Posterior cingulate gyrus (tissue), 11 donors: ENCODE measurements at regions not wholly inside any gene's neighbourhood (a gene's known extent, or its start where the extent isn't known, plus 50 kb on each side); places are given as distances from the start of the nearest gene placed in this dataset.

Experiments used
- DNase-seq, 10 donors: peaks; one replicate each; pipeline versions ENCODE4 v3.0.0 to v3.0.0-alpha.2; 2020 to 2021; ENCODE audit warnings: mixed read lengths in 3 of 10
- intact Hi-C: fragments of 100-400 bp; cut with DNase I; formaldehyde crosslinking; loops from one replicate; pipeline ENCODE4 v1.15.1; 2023

DNA sequence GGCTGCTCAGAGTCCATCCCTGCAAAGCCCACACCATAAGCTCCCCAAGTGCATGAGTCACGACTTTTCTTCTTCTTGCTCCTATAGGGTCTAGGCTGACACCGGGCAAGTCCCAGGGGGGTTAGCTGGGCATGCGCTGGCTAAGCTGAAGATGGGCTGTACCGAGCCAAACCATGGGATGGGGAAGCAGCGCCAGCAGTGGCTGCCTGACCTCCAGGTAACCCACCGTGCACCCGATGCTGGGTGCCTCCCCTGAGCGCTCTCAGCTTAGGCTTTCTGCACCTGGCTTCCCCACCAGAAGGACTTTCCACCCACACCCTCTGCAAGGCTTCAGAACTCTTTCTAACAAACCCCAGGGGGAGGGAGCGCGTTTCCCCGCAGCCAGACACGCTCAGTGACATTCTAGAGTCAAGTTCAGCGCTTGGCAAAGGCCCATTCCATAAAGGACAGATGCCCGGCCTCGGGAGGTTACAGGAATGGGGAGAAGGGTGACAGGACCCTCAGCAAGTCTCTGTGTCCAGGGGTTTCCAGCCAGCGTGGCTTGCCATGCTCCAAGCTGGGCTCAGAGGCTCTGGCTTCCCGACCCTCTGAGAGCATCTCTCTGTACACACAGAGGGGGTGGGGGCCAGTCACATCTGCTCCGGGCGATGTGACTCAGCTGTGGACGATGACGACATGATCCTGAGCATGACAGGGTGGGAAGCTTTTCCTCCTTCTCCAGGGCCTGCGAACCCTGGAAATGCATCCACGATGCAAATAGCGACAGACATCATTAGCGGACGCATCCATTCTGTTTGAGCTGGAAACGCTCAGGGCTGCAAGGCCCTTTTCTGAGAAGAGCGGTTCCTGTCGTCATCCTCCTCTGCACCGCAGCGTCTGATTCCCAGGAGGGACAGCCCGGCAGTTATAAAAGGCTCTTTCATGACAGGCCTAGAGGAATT is 107.8 kb downstream of the SIK1 start:
- DNase-seq = peak in 6 of 10 donors; percentile 14 to 92 (median 52)
- intact Hi-C loops = no loop called here

DNA sequence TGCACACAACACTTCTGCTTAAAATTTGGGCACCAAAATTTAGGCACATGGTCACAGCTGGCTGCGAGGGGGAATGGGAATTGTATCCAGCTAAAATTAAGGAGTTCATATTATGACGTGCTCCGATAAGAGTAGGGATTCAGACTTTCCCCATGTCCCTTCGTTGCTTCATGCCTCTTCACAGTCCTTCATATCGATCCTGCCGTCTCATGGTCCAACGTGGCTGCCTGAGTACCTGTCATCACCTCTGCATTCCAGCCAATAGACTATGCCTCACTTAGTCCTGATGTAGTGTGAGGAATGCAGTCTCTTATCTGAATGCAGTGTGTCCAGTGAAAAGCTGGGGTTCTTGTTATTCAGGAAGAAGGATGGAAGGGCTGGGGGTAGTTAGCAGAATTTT is 108.6 kb downstream of the SIK1 start:
- intact Hi-C loops = no loop called here
- peak in 1 of 10 donors; percentile 13 for DNase-seq

DNA sequence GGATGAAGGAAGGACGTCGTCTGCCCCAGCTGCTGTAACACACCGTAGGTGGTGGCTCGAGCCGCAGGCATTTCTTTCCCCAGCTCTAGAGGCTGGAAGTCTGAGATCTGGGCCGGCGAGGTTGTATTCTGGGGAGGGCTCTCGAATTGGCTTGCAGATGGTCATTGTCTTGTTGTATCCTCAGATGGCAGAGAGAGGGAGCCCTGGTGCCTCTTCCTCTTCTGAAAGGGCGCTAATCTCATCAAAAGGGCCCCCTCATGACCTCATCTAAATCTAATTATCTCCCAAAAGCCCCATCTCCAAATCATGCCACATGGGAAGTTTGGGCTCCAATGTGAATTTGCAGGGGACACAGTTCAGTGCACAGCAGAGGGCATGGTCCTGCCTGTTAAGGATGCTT is 109.0 kb downstream of the SIK1 start:
- peak in 3 of 10 donors; percentile 16 to 63 (median 40) for DNase-seq
- intact Hi-C loops = no loop called here

DNA sequence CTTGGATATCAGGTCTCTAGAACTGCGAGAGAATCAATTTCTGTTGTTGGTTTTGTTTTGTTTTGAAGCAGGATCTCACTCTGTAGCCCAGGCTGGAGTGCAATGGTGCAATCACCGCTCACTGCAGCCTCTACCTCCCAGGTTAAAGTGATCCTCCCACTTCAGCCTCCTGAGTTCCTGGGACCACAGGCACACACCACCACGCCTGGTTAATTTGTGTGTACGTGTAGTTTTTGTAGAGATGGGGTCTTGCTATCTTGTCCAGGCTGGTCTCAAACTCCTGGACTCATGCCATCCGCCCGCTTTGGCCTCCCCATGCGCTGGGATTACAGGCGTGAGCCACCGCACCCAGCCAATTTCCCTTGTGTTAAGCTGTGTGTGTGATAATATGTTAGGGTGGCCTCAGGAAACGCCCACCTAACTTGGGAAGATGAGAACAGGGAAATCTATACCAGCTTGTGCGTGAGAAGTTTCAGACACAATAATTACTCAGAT is 109.6 kb downstream of the SIK1 start:
- DNase-seq = peak in 3 of 10 donors; percentile 50 to 62 (median 51)
- intact Hi-C loops = no loop called here

DNA sequence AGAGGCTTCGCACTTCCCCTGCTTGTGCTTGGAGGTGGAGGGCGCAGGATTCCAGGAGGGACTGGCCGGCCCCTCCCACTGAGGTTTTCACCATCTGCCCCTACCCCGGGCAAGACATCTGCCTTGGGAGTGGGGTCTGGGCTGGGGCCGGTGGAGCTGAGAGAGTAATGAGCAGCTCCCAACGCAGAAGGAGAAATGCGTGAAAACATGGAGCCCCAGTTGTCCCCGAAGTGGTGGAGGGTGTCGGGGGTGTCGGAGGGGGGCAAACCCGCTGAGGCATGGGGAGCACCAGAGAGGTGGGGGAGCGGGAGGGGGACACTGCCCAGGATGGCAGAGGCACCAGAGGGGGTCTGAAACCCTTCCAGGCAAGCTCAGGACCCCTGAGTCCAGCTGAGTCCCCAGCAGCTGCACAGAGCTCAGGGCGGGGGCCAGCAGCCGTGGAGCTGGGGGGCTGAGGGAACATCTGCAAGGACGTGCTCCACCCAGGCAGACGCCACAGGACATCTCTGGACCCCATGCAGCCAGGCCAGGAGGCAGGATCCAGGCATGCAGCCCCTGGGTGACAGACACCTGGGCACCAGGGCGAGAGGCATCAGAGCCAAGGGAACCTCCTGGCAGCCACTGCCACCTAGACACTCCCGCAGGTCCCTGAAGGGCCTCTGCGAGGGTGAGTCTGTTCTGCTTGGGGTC is 110.6 kb downstream of the SIK1 start:
- DNase-seq = peak in 4 of 10 donors; percentile 18 to 74 (median 62)

DNA sequence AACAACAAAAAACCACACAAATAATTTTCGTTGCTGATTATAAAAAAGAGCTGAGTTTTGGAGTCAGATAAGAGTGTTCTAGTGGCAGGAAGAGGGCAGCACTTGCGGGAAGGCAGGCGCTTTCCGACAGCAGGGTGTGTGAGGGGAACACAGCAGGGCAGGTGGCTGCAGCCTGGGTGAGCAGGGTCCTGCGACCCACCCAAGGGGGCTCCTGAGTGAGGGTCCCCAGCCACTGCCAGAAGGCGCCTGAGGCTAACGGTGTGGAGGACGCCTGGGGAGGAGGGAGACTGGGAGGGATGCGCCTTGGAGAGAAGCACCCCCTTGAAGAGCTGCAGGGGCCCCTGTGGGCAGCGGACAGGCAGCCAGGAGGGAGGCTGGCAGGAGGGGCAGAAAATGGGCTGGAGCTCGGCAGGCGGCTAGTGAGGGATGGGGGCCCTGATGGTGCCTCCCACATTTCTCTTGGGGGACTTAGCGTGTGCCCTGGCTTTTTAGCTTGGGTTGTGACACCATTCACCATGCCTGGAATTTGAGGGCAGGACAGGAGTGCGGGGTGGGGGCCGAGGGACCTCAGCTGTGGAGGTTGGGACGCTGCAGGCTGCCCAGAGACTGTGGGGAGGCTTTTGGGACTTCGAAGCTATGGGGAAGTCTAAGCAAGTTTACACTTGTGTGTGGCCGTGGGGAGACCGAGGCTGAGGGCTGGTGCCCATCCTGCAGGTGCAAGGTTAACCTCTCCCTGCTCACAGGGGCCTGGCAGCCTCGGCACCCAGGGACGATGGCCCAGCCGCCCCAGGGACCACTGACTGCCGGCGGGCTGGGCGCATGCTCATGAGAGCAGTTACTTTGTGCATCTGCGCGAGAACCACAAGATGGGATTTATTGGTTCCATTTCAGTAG is 111.4 kb downstream of the SIK1 start:
- peak in 4 of 10 donors; percentile 13 to 76 (median 62) for DNase-seq
- intact Hi-C loops = no loop called here

More for the DNA sequence above, 110.6 kb downstream of the SIK1 start:
- intact Hi-C loops = no loop called here

DNA sequence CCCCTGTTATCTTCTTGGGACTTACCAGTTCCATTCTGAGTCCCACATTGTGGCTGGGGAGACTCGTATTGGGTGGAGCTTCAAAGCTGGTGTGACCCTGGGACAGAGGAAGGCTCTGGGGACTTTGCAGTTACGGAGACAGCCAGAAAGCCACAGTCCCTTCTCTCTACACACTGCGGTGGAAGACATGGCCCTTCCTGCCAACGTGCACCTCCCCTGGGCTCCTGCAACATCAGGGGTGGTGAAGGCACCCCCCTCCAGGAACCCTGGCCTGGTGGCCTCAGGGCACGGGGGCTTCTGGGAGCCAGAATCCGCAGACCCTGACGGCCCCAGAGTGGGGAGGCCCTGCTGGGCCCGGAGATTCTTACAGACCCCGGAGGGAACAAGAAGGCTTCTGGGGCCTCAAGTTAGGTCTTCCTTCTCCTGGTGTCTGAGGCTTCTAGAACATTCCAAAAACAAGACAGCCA is 113.0 kb downstream of the SIK1 start:
- intact Hi-C loops = no loop called here
- DNase-seq = peak in 3 of 10 donors; percentile 39 to 78 (median 57)

DNA sequence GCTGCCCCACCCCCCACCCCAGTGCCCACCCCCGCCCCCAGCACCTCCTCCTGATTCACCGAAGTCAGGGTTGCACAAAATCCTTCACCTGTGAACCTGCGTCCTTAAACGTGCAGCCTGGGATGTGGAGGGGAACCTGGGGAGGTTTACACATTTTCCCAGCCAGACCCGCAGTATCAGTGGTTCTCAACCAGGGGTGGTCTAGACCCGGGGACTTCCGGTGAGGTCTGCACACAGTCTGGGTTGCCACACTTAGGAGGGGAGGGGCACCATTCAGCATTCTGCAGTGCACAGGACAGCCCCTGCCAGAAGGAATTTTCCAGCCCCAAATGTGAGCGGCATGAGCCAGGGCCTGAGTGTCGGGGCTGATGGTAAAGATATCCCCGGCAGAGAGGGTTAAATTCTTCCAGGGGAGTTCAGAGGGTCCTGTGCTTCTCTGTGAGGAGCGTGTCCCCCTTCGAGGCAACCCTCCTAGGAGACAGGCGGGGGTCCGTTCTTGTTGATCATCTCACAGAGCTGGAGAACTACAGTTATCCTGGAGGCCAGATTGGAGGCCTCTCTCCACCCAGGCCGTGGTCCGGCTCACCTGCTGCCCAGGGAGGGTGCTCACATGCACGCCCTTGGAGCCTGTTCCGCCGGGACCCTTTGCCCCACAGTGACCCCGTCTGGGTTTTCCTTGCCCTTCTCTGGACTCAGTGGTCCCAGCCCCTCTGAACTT is 113.6 kb downstream of the SIK1 start:
- DNase-seq = peak in 3 of 10 donors; percentile 44 to 70 (median 49)
- intact Hi-C loops = no loop called here

DNA sequence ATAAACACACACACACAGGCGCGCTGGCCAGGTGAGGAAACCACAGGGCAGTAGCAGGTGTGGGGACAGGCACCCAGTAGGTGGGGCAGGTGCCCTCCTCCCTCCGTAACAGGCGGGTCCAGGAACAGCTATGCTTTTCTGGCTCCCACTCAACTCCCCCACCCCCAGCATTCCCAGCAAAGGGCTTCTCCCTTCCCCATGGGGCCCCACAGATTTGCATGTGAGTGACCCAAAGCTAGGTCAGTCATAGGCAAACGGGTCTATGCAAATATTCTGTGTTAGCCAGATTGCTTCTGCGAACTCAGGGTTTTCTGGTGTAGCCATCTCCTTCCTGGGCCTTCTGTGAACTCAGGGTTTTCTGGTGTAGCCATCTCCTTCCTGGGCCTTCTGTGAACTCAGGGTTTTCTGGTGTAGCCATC is 114.2 kb downstream of the SIK1 start:
- intact Hi-C loops = no loop called here
- peak in 3 of 10 donors; percentile 27 to 62 (median 52) for DNase-seq

DNA sequence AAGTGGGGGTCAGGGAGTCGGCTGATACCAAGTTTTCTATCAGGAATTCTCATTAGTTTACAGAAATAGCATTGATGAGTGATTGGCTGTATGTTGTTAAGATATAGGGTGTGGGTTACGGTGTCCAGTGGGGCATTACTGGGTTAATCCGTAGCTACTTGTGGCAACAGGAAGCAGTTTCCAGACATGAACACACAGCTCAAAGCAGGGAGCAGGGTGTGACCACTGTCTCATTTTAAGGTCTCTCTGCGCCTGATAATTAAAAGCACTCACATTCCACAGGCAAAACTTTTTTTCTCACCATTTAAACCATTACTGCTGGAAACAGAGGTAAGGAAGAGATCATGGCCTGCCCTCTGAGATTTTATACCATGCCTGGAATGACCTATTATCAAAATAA is 114.9 kb downstream of the SIK1 start:
- intact Hi-C loops = no loop called here
- peak in 2 of 10 donors; percentile 1 to 7 for DNase-seq

DNA sequence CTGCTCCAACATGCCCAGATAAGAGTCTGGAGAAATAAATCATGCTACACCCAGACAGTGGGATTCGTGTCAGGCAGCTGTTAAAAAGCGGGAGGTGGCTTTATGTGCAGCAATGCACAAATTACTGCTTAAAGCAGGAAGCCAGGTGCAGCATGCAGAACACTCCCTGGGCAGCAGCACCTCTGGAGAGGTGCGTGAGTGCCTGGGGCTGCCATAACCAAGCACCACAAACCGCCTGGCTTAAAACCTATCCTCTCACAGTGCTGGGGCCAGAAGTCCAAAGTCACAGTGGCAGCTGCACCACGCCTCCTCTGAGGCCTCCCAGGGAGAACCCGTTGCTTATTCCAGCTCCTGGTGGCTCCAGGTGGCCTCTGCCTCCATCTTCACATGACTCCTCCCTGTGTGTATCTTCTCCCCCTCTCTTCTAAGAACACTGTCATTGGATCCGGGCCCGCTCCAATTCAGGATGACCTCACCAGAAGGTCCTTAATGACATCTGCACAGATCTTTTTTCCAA is 115.6 kb downstream of the SIK1 start:
- DNase-seq = peak in 2 of 10 donors; percentile 14 to 46
- intact Hi-C loops = no loop called here

DNA sequence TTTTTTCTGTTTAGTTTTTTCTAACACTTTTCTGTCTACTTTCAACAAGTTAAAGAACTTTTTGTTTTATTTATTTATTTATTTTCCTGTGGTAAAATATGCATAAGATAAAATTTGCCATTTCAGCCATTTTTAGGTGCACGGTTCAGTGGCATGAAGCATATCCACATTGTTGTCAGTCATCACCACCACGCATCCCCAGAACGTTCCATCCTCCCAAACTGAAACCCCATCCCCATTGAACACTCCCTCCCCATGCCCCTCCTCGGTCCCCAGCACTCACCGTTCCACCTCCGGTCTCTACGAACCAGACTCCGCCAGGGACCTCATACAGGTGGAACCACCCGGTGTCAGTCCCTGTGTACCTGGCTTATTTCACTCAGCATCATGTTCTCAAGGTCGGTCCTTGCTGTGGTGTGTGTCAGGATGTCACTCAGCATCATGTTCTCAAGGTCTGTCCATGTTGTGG is 118.1 kb downstream of the SIK1 start:
- intact Hi-C loops = no loop called here
- DNase-seq = peak in 3 of 10 donors; percentile 1 to 39 (median 15)

DNA sequence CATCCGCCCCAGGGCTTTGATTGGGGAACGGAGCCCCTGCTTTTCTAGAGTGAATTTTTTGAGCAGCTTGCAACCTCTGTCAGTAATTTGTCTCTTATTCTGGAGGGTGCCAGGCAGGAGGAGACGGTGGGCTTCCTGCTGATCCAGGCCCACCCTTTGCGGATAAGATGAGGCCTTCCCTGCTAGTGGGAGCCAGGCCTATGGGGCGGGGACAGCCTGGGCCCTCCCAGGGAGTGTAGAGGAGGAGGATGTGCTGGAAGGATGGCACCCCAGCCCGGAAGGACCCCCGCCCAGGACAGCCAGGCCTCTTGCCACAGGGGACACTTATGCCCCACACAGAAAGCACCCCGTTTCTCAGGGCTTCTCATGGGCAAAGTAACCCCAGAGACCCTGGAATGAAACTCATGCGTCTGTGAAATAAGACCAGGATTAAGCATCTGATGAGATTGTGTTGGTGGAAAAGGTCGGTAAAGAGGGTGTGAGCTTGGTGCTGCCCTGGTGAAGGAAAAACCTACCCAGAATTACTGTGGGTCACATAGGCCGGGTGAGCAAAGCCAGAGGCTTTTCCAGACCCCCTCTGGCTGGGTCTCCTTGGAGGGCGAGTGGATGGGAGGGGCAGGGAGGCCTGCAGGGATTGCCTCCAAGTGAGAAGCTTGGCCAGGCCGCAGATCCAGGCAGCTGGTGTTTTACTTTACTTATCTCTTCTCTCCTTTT is 118.7 kb downstream of the SIK1 start:
- intact Hi-C loops = no loop called here
- DNase-seq = peak in 4 of 10 donors; percentile 1 to 70 (median 44)

DNA sequence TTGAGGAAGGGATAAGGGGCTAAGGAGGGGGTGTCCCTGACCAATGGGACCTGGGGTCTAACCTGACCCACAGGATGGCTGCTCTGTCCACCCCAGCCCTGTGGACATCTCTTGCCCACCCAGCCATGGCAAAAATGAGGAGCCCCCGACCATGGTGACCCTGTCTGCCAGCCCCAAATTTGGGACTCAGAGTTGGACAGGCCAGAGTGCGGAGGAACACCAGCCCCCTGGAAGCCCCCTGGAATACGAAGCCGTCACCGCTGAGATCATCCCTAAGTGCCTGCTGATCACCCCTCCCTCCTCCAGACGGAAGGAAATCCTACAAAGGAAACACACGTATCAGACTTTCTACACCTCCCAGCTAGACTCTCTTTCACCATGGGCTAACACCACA is 119.3 kb downstream of the SIK1 start:
- DNase-seq = peak in 2 of 10 donors; percentile 1 to 34
- intact Hi-C loops = no loop called here

DNA sequence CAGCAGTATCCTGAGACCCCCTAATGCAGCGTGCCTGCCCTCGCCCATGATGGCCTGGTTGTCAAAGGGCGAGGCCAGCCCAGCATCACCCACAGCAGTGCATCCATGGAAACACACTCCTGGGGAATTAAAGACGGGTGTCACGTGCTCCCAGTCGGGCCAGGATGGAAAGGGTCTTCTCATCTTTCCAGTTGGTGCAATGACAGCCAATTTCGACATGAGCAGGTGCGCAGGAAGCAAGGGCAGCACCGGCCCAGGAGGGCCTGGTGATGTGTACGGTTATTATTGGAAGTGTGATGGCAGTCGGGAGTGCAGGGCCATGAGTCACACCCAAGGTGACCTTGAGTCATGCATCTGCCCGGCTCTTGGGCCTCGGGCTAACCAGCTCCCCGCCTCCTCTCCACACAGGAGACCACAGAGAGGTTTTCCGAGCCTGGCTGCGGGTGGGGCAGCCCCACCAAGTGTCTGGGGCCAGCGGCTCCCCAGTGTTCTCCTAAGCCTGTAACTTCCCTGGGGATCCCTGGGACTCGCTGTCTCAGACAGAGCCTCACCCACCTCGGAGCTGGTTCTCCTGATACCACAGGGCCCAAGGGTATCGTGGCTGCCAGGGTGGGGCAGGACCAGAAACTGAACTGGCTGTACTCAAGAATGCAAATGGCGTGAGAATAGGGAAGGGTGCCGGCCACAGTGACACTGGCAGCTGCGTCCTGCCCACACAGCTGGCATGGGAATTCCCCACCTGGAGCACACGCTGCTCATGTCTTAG is 119.8 kb downstream of the SIK1 start:
- DNase-seq = peak in 4 of 10 donors; percentile 3 to 67 (median 58)
- intact Hi-C loops = no loop called here

DNA sequence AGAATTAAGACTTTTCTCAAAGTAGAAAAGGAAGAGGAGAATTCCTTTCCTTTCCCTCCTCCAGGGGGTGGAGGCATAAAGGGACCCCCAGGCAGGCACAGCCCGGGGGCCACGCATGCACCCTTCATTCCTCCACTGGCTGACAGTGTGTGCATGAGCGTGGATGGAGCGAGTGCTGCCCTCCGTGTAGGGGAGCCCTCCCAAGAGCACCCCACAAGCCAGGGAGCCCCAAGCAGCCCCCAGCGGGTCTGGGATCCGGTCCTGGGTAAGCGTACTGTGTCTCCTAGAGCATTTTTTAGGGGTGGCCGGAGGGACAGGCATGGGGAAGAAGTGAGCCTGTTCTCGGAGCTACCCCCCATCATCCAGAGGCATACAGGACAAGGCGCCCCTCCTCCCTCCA is 120.5 kb downstream of the SIK1 start:
- DNase-seq = peak in 4 of 10 donors; percentile 1 to 49 (median 35)
- intact Hi-C loops = no loop called here

DNA sequence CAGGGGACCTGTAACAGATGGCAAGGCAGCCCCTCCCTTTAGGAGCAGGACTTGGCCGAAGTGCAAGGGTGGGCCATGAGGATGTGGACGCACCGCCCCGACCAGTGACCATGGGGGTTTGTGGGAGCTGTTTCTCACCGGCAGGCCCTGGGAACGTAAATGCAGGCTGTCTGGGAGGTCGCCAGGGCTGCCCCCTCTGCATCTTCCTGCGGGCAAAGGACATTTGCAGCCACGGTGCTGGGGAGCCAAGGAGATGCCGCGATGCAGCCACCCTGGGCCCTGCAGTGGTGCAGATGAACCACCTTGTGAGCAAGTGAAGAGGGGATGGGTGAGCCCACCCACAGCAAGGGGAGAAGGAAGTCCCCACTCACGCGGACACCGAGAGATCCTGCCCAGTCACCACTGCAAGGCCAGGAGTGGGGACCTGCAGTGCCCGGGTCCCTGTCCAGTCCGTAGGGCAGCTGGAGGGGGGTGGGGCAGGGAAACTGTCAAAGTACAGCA is 121.1 kb downstream of the SIK1 start:
- peak in 4 of 10 donors; percentile 20 to 81 (median 70) for DNase-seq
- intact Hi-C loops = no loop called here
